T47D (cell line): ENCODE measurements at regions not wholly inside any gene's neighbourhood (a gene's known extent, or its start where the extent isn't known, plus 50 kb on each side); places are given as distances from the start of the nearest gene placed in this dataset.

Source experiments
- DNase-seq, 2 experiments: peaks; one replicate each; pipeline versions ENCODE4 v3.0.0 to v3.0.0-alpha.2; 2011 to 2012; ENCODE audit warnings: low read depth in 1 of 2, low spot score in 1 of 2
- JUND ChIP-seq: IDR thresholded peaks from 2 replicates; pipeline ENCODE4 v1.6.1; 2012; ENCODE audit warnings: low read depth
- in situ Hi-C: cut with HindIII; loops from 2 replicates; pipeline ENCODE4 v1.10.0; 2016; ENCODE audit warnings: low sequenced_read_pairs, low pct_unique_long_range_greater_than_20kb

DNA sequence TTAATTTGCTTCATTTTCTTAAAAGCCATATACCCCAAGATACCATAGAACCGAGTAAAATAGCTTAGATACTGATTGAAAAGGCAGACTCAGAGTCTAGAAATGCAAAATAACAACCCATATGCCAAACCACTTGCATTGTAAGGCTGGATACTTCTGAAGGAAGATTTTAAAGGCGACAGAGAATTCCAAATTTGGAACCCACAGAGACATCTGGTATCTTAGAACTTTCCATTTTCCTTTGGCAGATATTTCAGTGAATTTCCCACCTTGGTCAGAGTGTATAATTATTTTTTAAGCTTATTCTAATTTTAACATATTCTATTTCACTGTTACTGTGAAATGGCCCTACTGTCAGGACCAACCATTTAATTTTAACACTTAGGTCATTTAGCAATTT, 186.4 kb upstream of the E2F7 start:
- in situ Hi-C loops = no loop called here
- TF ChIP-seq JUND = no peak
- DNase-seq = no peak

DNA sequence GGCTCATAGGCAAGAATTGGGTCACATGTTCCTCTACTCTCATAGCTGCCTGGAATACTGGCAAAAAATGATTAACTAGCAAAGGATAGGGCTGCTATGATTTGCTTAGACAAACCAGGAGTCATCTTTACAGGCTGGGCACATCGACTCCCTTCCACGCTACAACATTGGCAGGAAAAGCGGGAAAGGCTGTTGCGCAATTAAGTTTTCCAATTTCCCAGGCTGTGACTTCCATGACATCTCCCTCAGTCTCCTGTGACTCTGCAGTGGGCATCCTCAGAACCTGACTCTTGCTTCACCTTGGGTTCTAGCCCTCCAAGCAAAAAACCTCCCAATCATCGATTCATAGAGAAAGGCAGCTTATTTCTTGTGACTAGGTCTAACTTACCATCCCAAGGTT, 184.5 kb upstream of the E2F7 start:
- TF ChIP-seq JUND = no peak
- no peak for DNase-seq
- in situ Hi-C loops = no loop called here

GRCh38 chr12:77248036-77248435, 182.7 kb upstream of the E2F7 start:
- in situ Hi-C loops = no loop called here
- no peak for TF ChIP-seq JUND
- no peak for DNase-seq

- in situ Hi-C loops = no loop called here
- TF ChIP-seq JUND = no peak
- no peak for DNase-seq
Observed at GRCh38 chr12:77247542-77247941, 182.2 kb upstream of the E2F7 start.

DNA sequence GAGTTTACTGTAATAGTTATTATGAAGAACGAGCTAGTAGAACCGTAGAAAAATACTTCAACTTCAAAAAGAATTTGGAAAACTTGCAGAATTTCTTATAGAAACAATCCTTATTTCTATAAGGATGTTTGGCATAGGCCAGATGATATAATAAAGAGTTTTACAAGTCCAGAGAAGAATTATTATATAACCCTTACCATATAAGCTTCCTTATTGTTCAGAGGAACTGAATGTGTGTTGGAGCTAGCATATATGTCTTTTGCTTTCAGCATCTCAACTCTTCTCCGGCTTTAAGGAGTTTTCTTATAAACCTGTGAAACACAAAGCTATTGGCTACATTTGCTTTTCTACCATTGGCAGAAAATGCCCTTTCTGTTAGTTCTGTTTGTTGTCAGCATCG, 178.0 kb upstream of the E2F7 start:
- TF ChIP-seq JUND = no peak
- DNase-seq = no peak
- in situ Hi-C loops = no loop called here

GRCh38 chr12:77239617-77240016, 174.2 kb upstream of the E2F7 start:
- no peak for TF ChIP-seq JUND
- in situ Hi-C loops = no loop called here
- no peak for DNase-seq

- DNase-seq = no peak
- no peak for TF ChIP-seq JUND
- in situ Hi-C loops = no loop called here
Observed at GRCh38 chr12:77238335-77238734, 173.0 kb upstream of the E2F7 start.

- no peak for DNase-seq
- TF ChIP-seq JUND = no peak
- in situ Hi-C loops = no loop called here
Observed at GRCh38 chr12:77237896-77238295, 172.5 kb upstream of the E2F7 start.

GRCh38 chr12:77236066-77236465, 170.7 kb upstream of the E2F7 start:
- no peak for DNase-seq
- in situ Hi-C loops = no loop called here
- no peak for TF ChIP-seq JUND

DNA sequence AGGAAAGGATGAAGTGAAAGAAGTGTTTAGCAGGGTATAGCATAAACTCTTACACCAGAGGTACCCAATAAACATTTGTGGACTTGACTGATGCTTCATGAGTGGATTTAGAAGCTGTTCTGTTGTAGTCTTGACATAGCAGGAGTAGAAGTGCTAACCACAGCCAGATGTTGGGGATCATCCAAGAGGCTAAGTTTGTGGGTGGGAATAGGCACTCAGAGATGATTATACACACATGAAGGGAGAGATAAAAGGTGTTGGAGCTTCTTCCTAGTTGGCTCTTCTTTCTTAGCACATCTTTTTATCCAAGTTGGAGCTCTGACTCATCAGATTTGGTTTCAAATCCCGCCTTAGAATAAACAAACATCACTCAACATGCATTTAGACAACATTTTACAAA, 166.7 kb upstream of the E2F7 start:
- in situ Hi-C loops = no loop called here
- TF ChIP-seq JUND = no peak
- DNase-seq = no peak

DNA sequence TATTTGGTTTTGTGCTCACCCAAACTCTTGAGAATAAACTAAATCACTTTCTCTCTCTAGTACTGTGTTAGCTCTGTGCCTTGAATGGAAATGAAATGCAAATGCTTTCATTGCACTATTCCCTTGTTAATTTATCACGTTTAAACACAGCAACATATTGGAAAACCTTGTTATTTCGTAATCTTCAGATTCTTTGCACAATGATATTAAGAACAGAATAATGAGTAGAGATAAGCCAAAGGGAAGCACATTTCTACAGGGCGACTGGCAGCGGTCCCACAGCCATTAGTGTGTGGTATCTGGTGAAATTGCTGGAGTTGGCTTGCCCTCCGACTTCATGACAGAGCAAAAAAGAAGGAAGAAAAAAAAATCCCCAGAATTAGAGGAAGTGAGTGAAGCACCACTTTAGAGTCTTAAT, 166.1 kb upstream of the E2F7 start:
- no peak for DNase-seq
- TF ChIP-seq JUND = no peak
- in situ Hi-C loops = no loop called here

- no peak for TF ChIP-seq JUND
- in situ Hi-C loops = no loop called here
- no peak for DNase-seq
Observed at GRCh38 chr12:77229640-77230442, 164.5 kb upstream of the E2F7 start.

DNA sequence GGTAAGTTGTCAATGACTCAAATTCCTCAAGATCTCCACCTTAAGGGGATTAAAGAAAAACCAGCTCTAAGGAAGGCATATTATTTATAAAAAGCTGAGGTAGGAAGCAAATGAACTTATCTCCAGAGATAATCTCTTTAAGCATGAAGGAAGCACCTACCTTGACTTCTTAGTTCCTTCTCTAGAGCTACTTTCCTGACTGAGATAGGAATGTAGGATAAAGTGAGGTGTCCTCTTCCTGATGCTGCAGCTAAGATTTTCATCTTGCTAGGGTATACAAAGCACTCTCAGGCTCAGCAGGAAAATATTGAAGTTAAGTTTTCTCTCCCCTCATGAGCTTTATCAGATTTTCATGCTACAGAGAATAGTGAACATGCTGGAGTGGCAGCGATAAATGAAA, 163.0 kb upstream of the E2F7 start:
- in situ Hi-C loops = no loop called here
- no peak for DNase-seq
- TF ChIP-seq JUND = no peak

- no peak for TF ChIP-seq JUND
- in situ Hi-C loops = no loop called here
- no peak for DNase-seq
Observed at GRCh38 chr12:77226368-77226767, 161.0 kb upstream of the E2F7 start.
